Endodermal cell (in vitro differentiated cells): ENCODE measurements at regions not wholly inside any gene's neighbourhood (a gene's known extent, or its start where the extent isn't known, plus 50 kb on each side); places are given as distances from the start of the nearest gene placed in this dataset.
A peak's percentile ranks its signal among the peaks of the same experiment; 100 is the strongest.

Experiments used
- DNase-seq: peaks from one replicate; pipeline ENCODE4 v3.0.0-alpha.2; 2017
- H3K27ac ChIP-seq: 2 replicates; pipeline ENCODE4 v1.5.1; 2013; ENCODE audit warnings: mild to moderate bottlenecking, low read depth, low read length, moderate library complexity
- H3K27me3 ChIP-seq: 2 replicates; pipeline ENCODE4 v1.6.1; 2013; ENCODE audit warnings: mild to moderate bottlenecking, low read length, moderate library complexity; ENCODE audit not compliant: insufficient read depth, control insufficient read depth, poor library complexity, severe bottlenecking
- H3K36me3 ChIP-seq: 2 replicates; pipeline ENCODE4 v1.7.0; 2013; ENCODE audit warnings: mild to moderate bottlenecking, low read length, moderate library complexity; ENCODE audit not compliant: control insufficient read depth, insufficient read depth
- H3K4me1 ChIP-seq: one replicate; pipeline ENCODE4 v1.7.0; 2013; ENCODE audit warnings: low read length; ENCODE audit not compliant: control insufficient read depth, insufficient read depth
- H3K4me3 ChIP-seq: 2 replicates; pipeline ENCODE4 v1.5.1; 2013; ENCODE audit warnings: mild to moderate bottlenecking, low read length, moderate library complexity
- H3K9ac ChIP-seq: 2 replicates; pipeline ENCODE4 v1.6.1; 2013; ENCODE audit warnings: mild to moderate bottlenecking, low read length, moderate library complexity; ENCODE audit not compliant: poor library complexity, severe bottlenecking; ENCODE audit errors: extremely low read depth
- H3K9me3 ChIP-seq: 2 replicates; pipeline ENCODE4 v1.6.1; 2013; ENCODE audit warnings: mild to moderate bottlenecking, low read length, moderate library complexity; ENCODE audit not compliant: control insufficient read depth
- H3K27ac Mint-ChIP-seq: 2 replicates; pipeline ENCODE4 v1.8.0; 2020; ENCODE audit warnings: mixed read lengths
- H3K27me3 Mint-ChIP-seq: 2 replicates; pipeline ENCODE4 v1.8.0; 2021; ENCODE audit warnings: mild to moderate bottlenecking, mixed read lengths; ENCODE audit not compliant: insufficient read depth
- H3K36me3 Mint-ChIP-seq: 2 replicates; pipeline ENCODE4 v1.8.0; 2020; ENCODE audit warnings: low read depth, mixed read lengths
- H3K4me1 Mint-ChIP-seq: 2 replicates; pipeline ENCODE4 v1.8.0; 2020; ENCODE audit warnings: mixed read lengths
- H3K4me3 Mint-ChIP-seq: 2 replicates; pipeline ENCODE4 v1.8.0; 2020; ENCODE audit warnings: mild to moderate bottlenecking, moderate library complexity, mixed read lengths
- H3K9me3 Mint-ChIP-seq: 2 replicates; pipeline ENCODE4 v1.8.0; 2020; ENCODE audit warnings: mild to moderate bottlenecking, mixed read lengths
- WGBS, 2 experiments: methylation state at CpG; one replicate each; pipeline versions ENCODE4 v1.1.5 to v1.1.7; 2013; ENCODE audit warnings: missing lambda C conversion rate in 2 of 2, mixed read lengths in 1 of 2; ENCODE audit not compliant: insufficient coverage in 1 of 2, insufficient read length in 1 of 2; 5-methylcytosine and 5-hydroxymethylcytosine counted together
- TF ChIP-seq, protein P1 (sequence below): fragments of 200-600 bp; sonication (generic); conservative IDR thresholded peaks from 2 replicates; pipeline ENCODE4 v1.5.0; 2021; ENCODE audit warnings: antibody characterized with exemption, mild to moderate bottlenecking

DNA sequence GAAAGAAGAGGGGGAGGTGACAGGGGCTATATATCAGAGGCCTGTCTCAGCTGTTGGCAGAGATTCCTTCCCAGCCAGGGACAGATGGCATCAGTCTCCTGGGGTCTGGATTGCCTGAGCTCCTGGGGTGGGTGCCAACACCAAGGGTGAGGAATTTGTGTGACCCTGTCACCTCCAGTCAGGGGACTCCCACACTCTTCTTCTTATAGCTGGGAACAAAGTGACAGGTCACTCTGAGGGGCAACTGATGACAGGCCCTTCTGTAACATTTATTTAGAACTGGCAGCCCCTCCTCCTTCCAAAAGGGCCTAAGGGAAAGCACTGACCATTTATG is 53.7 kb upstream of the DUSP5 start:
- no peaks in the 10 kb centered on the region for H3K4me1 ChIP-seq
- Mint-ChIP-seq H3K27ac (no peak overlapping the region), H3K36me3 (no peaks in the 10 kb centered on the region), H3K4me3 (no peak overlapping the region), H3K27me3 (peaks cover 2% of the 10 kb centered on the region), H3K4me1 (peaks cover 13% of the 10 kb centered on the region), H3K9me3 (no peaks in the 10 kb centered on the region)
- H3K9ac ChIP-seq: no peak overlapping the region
- no peak for DNase-seq
- no peaks in the 10 kb centered on the region for H3K36me3 ChIP-seq
- no peak overlapping the region for H3K4me3 ChIP-seq
- TF ChIP-seq, protein P1, sequence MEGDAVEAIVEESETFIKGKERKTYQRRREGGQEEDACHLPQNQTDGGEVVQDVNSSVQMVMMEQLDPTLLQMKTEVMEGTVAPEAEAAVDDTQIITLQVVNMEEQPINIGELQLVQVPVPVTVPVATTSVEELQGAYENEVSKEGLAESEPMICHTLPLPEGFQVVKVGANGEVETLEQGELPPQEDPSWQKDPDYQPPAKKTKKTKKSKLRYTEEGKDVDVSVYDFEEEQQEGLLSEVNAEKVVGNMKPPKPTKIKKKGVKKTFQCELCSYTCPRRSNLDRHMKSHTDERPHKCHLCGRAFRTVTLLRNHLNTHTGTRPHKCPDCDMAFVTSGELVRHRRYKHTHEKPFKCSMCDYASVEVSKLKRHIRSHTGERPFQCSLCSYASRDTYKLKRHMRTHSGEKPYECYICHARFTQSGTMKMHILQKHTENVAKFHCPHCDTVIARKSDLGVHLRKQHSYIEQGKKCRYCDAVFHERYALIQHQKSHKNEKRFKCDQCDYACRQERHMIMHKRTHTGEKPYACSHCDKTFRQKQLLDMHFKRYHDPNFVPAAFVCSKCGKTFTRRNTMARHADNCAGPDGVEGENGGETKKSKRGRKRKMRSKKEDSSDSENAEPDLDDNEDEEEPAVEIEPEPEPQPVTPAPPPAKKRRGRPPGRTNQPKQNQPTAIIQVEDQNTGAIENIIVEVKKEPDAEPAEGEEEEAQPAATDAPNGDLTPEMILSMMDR: no peak
- no peaks in the 10 kb centered on the region for H3K27me3 ChIP-seq
- no peaks in the 10 kb centered on the region for H3K9me3 ChIP-seq
- no peak overlapping the region for H3K27ac ChIP-seq

DNA sequence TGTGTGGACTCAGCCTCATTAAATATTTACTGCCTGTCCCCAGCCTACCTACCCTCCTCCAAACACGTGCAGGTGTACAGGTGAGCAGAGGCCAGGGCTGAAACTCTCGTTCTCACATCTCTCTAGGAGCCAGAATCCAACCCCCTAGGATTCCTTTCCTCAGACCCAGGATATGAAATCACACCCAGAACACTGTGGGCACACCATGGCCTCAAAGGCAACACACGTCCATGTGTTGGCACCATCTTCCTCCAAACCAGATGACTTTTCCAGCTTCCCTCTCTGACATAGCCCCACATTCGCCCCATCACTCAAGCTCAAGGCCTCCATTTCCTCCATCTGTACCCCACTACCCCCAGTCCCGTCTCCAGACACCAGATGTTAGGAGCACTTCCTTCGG is 51.8 kb upstream of the DUSP5 start:
- Histone ChIP-seq H3K27ac (no peak overlapping the region), H3K36me3 (no peaks in the 10 kb centered on the region), H3K9me3 (no peaks in the 10 kb centered on the region), H3K4me1 (no peaks in the 10 kb centered on the region), H3K9ac (no peak overlapping the region), H3K27me3 (no peaks in the 10 kb centered on the region), H3K4me3 (no peak overlapping the region)
- Mint-ChIP-seq H3K4me3 (no peak overlapping the region), H3K36me3 (no peaks in the 10 kb centered on the region), H3K4me1 (peaks cover 13% of the 10 kb centered on the region), H3K27ac (no peak overlapping the region), H3K27me3 (peaks cover 2% of the 10 kb centered on the region), H3K9me3 (no peaks in the 10 kb centered on the region)
- DNase-seq: peak; percentile 39
- TF ChIP-seq, protein P1: no peak
- 74 to 91% methylated on average over 3 to 6 of the region's 6 CpGs for WGBS, 2 experiments

DNA sequence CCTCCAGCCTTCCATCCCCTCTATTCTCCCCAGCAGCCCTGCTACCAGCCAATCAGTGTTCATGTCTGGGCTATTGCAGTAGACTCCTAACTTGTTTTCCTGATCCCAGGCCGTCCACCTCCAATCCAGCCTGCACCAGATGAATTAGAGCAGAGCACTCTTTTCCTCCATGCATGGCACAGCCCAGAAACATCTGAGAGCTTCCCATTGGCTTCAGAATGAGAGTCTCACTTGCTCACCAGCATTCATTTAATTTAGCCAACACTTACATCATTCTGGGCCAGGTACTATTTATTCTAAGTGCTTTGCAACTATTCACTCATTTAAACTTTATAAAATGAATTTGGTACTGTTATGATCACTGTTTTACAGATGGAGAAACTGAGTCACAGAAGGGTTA is 51.4 kb upstream of the DUSP5 start:
- no peaks in the 10 kb centered on the region for H3K9me3 ChIP-seq
- no peaks in the 10 kb centered on the region for H3K4me1 ChIP-seq
- 88 to 90% methylated on average over 1 of the region's 1 CpG for WGBS, 2 experiments
- peak; percentile 24 for DNase-seq
- Mint-ChIP-seq H3K4me1 (peaks cover 13% of the 10 kb centered on the region), H3K27ac (no peak overlapping the region), H3K36me3 (no peaks in the 10 kb centered on the region), H3K4me3 (no peak overlapping the region), H3K27me3 (peaks cover 2% of the 10 kb centered on the region), H3K9me3 (no peaks in the 10 kb centered on the region)
- no peak overlapping the region for H3K4me3 ChIP-seq
- H3K27me3 ChIP-seq: no peaks in the 10 kb centered on the region
- H3K36me3 ChIP-seq: no peaks in the 10 kb centered on the region
- no peak overlapping the region for H3K9ac ChIP-seq
- no peak overlapping the region for H3K27ac ChIP-seq
- TF ChIP-seq, protein P1: no peak
